ENCODE measurements at regions not wholly inside any gene's neighbourhood (a gene's known extent, or its start where the extent isn't known, plus 50 kb on each side); places are given as distances from the start of the nearest gene placed in this dataset.

DNA sequence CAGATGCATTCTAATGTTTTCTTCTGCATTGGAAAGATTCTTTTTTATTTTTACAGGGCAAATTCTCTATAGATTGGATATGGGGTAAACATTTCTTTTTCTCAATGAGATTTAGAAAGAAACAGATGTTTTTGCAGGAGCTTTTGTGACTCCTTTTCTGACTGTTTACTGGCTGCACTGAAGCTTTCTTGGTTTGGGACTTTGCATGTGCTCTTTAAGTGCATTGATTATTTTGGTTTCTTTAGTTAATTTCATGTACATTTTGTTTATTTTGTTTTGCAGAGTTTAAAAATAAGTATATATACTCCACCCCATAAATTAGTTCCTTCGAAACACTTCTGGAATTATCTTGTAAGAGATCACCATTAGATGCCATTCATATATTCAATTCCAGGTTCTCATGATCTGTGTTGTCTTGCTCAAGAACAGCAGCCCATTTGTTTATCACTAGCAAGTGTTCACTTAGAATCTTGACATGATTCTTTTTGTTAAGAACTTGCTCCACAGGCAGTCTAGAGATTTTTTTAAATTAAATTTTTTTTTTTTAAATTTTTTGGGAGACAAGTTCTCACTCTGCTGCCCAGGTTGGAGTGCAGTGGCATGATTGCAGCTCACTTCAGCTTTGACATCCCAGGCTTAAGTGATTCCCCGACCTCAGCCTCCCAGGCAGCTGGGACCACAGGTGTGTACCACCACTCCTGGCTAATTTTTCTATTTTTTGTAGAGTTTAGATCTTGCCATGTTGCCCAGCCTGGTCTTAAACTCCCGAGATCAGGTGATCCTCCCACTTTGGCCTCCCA lies 233.7 kb downstream of the MYCN start:
- DNase-seq (ENCODE audit: low read depth): no peak

DNA sequence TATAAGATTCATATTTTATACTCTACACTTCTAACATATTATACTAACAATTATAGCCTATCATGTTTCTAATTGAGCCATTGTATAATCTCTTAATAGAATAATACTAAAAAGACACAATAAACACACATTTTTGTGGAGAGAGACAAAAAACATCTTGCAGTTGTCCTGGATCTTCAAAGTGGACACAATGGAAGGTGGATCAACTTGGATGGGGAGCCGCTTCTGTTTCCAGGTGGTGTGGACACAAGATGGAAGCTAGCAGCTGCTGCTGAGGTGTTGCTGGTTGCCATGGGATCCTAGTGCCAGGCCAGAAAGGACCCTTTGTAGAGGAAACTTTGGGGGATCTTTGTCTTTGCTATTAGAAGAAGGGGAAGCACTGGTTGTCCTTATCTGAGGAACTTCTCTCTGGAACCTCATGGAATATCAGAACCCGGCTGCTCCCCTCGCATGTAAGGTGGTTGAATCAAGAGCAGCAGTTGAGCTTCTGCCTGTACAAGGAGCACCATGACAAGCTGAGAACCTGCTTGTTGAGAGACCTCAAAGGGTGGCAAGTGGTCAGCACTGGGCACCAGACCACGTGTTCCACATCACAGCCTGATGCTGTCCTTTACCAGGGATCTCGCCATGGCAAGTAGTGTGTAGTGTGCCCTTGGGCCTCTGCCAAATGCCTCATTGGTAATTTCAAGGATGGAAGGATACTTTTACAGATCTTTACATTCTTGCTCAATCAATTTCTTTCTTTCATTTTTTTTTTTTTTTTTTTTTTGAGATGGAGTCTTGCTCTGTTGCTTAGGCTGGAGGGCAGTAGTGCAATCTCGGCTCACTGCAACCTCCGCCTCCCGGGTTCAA lies 232.2 kb downstream of the MYCN start:
- DNase-seq (ENCODE audit: low read depth): no peak

DNA sequence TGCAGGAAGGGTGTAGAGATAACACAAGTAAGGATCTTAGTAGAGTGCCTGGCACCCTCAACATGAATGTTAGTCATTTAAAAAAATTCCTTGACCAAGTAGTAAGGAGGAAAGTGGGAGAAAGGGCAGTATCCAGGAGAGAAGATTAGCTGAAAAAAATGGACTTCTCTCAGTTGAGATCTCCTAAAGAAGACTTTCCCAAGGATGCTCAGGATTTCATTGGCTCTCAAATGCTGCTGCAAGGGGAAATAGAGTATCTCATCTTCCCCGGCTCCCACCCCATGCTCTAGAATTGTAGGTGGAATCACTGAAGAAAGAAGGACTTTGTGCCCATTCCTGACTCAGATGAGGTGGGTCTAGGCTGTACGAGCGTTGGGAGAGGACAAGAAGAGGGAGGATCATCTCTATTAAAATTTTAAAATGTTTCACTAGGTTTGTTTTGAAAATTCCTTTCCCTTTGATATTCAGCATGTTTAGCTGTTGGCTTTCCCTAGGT lies 231.1 kb downstream of the MYCN start:
- DNase-seq (ENCODE audit: low read depth): no peak

DNA sequence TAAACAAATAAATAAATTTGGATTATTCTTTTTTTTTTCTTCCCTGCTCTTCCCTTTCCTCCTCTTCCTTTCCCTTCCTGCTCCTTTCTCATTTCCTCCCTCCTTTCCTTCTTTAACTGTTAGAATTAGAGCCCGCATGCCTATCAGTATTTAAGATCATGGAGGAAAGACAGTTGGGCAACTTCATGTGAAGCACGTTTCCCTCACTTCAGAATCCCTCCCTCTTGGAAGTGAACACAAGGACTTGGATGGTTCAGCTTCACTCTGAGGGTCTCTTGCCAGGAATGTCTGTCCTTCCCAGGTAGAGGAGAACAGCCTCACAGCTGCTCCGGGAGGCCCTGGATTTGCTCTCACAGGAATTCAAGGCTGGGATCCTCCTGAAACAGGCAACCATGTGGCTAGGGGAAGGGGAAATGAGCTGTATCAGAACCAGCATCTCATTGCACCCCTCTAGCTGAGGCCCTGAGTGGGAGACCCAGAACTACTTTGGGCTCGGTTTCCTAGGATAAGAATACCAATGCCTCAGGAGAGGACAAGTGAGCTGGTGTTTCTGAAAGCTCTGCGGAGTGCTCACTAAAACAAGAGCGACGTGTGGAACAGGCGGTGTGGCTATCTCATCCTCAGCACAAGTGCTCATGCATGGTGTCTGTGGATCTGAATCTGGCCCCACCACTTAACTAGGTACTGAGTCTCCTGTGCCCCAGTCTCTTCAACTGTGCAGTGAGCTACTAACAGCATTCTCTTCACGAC lies 230.5 kb downstream of the MYCN start:
- no peak for DNase-seq (ENCODE audit: low read depth)

DNA sequence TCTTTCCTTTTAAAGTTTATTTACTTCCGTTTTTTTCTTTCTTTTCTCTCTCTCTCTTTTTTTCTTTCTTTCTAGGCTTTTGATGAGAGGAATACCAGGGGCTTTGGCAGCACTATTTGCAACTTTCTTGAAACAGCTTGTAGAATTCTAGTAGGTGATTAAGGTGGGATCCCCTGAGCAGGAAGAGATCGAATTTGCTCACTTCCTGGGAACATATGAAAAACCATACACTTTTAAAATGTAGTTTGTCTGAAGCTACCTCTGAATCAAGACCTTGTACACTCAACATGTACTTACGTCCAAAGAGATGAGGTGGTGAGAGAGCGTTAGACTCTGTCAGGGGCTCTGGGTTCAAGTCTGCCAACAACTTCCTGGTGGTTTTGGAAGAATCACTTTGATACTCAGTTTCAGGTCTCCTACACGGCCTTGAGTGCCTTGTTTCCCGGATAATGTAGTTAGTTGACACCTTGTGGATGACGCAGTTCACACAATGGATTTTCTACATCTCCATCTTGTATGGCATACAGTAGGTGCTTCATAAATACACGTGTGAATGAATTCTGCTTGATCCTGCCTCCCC lies 229.1 kb downstream of the MYCN start:
- DNase-seq (ENCODE audit: low read depth): no peak

DNA sequence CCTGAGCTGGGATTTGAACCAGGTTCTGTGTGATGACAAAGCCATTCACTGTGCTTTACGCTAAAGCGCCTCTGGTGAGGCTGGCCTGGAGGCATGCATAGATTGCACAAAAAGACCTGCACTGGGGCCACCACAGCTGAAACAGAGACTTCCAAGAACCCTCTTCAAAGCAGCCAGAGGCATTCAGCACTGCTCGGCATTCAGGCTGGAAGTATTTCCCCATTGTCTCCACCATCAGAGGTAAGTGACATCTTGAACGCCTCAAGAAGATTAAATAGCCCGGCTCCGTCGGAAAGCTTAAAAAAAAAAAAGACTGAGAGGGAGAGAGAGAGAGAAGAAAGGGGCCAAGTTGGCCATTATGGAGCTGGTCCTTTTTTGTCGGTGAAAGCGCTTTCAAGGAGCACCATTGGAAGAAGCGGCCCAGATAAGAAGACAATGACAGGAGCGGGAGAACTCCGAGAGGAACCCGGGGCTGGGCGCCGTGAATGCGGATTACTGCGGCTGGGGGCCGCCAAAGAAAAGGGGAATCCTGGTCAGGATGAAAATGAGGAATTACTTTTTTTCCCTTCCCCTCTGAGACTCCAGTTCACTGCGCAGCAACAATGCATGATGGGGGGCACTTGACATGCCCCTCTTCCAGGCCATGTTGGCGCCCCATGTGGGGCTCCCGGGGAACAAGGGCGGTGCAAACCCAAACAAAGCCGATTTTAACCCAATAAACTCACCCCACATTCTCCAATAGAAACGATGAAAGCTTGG lies 228.3 kb downstream of the MYCN start:
- DNase-seq (ENCODE audit: low read depth): no peak

DNA sequence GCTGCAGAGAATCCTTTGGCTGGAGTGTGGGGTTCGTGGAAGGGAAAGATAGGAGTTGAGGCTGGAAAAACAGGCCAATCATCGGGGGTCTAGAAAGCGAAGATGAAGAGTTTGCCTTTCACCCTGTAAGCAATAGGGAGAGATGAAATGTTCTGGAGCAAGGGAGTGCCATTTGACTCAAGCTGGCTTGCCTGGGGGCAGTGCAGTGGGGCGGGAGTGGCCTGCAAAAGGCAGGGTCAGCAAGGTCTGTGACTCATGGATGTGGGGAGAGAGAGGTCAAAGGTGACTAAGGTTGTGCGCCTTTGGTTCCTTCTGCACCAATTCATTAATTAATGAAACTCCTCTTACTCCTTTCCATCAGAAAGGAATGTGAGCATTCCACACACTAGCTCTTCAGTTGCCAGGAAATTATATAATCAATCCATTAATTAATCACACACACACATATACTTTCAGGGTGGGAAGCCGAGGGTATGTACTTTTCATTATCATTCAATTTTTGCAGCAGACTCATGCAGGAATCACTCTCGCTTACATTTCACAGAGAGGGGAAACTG lies 227.6 kb downstream of the MYCN start:
- no peak for DNase-seq (ENCODE audit: low read depth)

DNA sequence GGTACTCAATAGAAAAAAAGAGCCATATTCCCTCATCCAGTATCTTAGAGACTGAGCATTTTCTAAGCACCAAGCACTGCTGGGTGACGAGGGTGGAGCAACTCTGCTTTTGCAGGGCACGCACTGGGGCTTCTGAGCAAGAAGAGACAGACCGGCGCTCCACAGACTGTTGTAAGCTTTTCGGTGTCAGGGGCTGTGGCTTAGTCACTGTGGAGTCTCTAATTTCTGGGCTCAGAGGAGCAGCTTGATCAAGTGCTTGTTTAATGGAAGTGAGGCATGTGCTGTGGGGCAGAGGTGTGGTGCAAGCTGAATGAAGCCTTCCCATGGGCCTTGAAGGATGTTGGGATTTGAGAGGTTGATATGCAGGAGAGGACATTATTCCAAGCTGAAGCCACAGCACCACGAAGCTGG lies 227.1 kb downstream of the MYCN start:
- no peak for DNase-seq (ENCODE audit: low read depth)

DNA sequence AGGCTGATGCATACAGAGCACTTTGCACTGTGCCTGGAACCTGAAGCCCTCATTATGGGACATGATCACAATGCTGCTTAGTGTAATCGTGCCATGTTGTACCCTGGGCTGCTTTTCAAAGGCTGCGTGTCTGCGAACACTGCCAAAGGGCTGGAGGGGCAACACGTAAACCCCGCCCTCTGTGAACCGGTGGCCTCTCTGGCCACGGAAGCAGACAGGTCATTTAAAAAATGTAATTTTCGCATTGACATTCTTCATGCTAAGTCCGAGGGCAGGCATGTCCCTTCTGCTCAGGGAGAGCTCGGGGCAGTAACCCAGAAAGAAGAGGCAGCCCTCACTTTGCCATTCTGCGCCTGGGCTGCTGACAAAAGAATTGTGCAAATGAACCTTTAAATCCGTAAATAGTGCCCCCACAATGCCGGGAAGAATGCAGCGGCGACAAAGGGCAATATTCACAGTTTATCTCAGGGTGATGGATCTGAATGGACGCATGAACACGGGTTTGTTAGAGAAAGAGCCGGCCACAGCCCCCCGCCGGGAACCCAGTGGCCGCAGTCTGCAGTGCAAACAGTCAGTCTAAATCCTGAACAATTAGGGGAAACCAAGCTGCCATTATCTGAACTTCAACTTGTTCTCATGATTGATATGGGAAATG lies 226.1 kb downstream of the MYCN start:
- DNase-seq (ENCODE audit: low read depth): no peak

DNA sequence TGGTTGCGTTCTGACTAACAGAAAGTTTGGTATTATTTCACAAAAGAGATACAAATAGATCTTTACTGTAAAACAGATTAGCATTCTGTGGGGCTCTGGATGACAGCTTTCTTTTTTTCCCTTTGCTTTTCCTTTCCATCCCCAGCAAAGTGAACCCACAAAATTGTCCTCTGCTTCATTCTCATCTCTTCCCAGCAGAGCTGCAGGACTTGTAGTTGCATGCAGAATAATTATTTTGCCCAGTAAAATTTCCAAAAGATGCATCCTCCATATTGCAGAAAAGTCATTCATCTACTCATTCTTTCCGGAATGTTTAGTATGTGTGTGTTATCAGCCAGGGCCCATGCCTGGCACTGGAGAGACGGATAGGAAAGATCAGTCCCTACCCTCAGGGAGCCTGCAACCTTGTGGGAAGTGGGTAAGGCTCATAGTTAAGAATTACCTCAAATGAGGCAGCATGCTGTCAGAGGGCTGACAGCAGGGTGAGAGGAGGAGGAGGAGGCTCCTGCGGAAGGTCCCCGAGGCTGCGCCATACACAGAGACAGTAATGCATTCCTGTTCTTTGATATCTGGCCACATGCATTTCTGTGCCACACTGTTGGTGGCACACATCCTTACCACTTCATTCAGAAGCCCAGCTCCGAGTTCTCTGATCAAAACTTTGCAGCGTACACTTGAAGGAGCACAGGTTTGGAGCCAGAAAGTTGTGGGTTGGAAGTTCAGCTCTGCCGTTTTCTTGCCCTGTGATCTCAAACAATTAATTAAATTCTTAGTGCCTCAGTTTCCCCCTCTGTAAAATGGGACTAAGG lies 225.4 kb downstream of the MYCN start:
- DNase-seq (ENCODE audit: low read depth): no peak

DNA sequence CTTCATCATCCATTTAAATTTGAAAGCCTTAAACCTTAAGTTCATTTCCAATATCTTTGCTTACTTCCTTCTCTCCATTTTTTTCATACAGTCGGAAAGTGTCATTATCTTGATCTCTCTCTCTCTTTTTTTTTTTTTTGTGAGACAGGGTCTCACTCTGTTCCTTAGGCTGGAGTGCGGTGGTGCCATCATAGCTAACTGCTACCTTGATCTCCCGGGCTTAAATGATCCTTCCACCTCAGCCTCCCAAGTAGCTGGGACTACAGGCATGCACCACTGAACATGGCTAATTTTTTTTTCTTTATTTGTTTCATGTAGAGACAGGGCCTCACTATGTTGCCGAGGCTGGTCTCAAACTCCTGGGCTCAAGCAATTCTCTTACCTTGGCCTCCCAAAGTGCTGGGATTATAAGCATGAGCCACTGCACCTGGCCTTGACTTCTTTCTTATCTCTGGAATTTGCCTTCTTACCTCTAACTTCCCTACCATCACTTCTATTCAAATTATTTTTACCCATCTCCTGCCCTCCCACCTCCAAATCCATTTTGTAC lies 222.2 kb downstream of the MYCN start:
- no peak for DNase-seq (ENCODE audit: low read depth)

DNA sequence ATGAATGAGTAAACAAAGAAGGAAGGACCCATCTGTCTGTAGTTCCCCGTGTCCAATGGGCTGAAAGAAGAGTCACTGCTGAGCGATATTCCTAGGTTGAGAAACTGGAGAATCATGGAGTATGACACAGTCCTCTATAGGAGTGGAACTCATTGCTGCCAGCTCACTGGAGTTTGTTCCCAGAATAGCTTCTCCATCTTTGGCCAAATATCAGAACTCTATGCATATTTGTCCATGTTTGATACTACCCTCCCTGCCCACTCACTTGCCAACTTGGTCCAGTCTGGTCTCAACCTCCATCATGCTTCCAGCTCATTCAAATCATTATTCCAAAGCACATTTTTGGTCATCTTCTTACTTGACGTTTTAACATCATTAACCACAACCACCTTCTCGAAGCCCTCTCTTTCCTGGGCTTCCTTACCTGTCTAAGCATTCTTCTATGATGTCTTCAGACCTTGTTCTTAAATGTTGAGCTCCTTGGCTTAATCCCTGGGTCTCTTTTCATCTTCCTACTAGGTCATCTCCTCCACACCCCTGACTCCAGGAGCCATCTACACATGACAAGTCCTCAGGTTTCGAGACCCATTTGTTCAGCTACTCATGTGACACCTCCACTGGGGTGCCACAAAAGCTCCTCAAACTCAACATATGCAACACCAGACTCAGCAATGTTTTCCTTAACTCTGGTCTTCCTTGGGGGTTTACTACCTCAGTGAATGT lies 221.6 kb downstream of the MYCN start:
- no peak for DNase-seq (ENCODE audit: low read depth)

DNA sequence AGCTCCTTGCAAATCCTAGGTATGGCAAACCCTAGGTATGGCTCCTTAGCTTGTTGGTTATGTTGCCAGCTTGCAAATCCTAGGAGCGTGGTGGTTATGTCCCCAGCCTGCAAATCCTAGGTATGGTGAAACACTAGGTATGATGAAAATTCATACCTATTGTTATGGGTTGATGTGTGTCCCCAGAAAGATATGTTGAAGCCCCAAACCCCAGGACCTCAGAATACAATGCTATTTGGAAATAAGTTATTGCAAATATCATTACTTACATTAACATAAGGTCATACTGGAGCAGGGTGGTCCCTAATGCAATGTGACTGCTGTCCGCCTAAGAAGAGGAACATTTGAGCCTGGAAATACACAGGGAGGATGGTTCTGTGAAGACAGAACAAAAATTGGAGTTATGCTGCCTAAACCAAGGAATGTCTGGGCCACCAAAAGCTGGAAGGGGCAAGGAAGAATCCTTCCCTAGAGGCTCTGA lies 220.8 kb downstream of the MYCN start:
- no peak for DNase-seq (ENCODE audit: low read depth)

DNA sequence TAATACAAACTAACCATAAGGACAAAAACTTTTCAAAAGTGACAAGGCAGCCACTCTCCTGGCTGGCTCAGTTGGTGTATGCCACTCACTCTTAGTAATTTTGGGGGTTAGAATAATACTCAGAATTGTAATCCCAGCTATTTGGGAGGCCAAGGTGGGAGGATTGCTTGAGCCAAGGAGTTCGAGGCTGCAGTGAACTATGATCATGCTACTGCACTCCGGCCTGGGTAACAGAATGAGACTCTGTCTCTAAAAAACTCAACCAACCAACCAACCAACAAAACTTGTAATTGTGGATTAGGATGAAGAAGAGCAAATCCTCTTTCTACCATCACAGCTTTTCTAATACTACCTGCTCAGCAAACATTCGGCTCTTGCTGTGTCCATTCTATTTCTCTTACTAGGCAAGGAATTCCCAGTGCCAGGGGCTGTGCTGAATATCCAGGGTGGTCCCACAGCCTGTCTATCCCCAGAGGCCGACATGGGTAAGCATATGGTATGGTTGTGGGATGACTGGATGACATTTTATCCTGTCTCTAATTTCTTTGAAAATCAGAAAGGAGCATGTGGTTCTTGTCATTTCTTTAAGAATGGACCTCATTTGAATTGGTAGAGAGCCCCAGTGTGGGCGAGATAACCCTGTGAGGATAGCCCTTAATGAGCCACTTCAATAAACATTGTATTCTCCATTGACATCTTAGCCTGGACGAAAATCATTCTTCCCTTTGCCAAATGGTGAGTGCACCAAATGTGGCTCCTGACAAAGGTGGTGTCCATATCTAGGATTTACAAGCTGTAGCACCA lies 220.1 kb downstream of the MYCN start:
- no peak for DNase-seq (ENCODE audit: low read depth)

DNA sequence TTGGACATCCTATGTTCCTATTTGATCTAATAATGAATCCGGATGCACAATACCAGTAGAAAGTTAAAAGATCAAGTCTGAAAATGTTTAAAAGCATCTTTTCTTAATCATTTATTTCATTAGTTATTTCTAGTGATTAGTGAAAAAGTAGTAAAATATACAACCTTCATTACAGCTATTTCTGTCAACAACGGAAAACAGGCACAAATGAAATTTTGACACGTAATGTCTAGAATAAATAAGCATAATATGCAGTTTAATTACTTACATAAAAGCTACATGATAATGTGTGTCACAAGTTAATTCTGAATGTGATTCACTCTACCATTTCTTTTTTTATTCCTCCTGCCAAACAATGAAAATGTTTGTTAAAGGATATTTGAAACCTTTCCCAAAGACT lies 216.1 kb downstream of the MYCN start:
- no peak for DNase-seq (ENCODE audit: low read depth)

DNA sequence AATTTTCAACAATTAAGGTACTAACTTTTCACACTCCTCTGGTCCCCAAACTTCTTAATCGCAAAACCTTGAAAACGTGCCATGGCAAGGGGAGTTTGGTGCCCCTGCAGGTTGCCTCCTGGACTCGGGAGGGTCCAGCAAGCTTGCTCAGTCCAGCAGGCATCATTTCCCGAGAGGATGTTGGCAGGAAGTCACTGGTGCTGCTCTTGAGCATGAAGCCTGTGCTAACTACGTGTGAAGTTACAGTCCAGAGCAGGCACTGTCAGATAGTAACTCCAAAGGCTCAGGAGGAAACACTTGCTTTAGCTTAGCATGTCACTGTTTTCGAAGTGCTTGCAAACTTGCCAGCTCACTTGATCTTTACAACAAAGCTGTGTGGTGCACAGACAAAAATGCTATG lies 215.4 kb downstream of the MYCN start:
- DNase-seq (ENCODE audit: low read depth): no peak

DNA sequence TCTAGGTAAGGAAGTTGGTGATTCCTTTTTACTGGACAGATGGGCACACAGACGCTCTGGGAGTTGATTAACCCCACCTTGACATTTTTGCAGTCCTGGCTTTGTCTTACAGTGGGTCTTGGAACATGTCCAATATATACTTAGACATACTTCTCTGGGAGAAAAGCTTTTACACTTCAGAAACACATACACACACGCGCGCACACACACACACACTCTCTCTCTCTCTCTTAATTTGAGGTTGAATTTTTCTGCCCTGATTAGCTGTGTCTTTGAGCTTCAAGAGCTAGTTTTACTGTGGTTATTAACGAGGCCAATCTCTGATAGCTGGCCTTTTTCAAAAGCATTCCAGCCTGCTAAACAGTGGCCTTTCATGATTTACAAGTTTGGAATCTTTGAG lies 215.0 kb downstream of the MYCN start:
- no peak for DNase-seq (ENCODE audit: low read depth)

All from stimulated activated CD8-positive, alpha-beta memory T cell treated with anti-CD3 and anti-CD28 coated beads, Interleukin-15, amount 100 ng/mL, for 1 hour (primary cell).